NCI-H146 treated with DMSO at 0.1 percent for 48 hours (cell line): ENCODE measurements at regions not wholly inside any gene's neighbourhood (a gene's known extent, or its start where the extent isn't known, plus 50 kb on each side); places are given as distances from the start of the nearest gene placed in this dataset.
A peak's percentile ranks its signal among the peaks of the same experiment; 100 is the strongest.

ENCODE experiments used
- DNase-seq: peaks from one replicate; lab custom pipeline; 2025; ENCODE audit not compliant: unreplicated experiment; lab: John Stamatoyannopoulos, UW

DNA sequence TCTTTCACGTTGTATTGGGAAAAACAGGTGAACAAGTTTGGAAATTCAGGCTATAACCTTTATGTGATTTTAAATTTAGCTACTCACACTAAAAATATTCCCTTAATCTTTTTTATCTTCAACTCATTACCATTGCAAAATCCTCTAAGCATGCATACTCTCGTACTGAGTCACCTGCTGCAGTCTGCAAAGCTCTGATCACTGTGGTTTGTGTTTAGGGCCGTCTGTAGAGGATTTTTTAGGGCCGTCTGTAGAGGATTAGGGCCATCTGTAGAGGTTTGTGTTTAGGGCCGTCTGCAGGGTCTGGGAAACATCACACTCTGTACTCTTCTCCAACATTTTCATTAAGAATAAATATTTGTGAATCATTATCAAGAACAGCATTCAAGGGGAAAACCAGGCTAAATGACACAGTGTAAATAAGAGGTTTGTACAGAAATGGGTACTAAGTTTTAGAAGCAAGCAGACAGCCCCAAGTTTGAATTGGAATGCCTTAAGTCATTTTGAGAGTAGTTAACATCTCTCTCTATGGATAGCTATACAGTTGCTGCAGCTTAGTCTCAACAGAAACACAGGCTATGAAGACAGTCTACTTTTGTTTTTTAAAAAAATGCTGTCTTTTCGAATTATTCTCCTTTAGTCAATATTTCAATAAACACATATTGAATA lies 155.0 kb upstream of the TSLP start:
- DNase-seq, result no peak

DNA sequence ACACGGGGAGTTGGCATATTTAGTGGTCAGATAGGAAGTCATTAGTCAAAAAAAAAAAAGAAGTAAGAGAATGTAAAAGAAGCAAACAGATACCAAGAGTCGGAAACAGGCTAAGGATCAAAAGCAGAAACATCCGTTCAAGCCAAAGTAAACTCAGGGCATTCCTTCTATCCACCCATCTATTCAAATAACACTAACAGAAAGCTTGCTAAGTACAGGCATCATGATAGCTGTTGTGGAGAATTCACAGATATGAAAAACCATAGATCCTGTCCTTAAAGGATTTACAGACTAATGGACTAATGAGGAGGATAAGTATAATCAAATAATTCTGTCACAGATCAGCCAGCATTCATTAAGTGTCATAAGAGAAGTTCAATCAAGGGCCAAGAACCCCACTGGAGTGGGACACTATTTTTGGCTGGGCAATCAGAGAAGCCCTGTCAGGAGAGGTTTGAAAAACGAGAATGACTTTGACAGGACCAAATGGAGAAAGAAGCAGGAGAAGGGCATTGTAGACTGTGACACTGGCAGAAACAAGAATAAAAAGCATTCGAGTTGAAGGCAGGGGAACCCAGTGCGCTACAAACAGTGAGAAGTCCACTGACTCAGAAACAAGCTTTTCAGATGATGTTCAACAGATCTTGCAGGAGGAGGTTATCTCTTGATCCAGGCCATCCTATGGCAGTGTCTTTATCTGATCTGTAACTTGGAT lies 154.2 kb upstream of the TSLP start:
- no peak for DNase-seq

DNA sequence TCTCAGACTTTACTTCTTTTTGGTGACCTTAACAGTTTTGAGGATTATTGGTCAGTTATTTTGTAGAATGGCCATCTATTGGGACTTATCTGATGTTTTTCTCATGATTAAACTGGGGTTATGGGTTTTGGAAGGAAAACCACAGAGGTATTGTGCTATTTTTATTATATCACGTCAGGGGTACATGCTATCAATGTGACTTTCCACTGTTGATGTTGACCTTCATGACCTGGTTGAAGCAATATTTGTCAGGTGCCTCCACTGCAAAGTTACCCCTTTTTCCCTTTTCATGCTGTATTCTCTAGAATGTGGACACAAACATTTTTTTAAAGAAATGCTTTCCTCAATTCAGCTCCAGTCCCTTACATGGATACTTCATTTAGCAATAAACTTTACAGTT lies 152.8 kb upstream of the TSLP start:
- no peak for DNase-seq

DNA sequence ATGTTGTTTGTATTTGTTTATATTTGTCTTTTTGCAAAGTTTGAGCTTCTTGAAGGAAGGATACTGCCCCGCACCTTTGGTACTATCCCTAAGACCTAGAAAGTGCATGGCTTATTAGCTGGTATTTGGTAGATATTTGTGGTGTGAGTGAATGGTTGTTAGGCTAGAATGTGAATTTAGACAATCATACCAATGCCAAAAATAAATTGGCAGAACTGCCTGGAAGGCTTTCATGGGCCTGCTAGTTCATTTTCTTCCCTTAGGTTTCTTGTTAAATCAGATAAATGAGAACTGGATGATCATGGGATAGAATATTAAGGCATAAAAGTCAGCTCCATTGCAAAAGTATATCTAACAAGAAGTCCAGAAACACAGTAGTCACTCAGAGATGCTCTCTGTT lies 147.5 kb upstream of the TSLP start:
- no peak for DNase-seq

DNA sequence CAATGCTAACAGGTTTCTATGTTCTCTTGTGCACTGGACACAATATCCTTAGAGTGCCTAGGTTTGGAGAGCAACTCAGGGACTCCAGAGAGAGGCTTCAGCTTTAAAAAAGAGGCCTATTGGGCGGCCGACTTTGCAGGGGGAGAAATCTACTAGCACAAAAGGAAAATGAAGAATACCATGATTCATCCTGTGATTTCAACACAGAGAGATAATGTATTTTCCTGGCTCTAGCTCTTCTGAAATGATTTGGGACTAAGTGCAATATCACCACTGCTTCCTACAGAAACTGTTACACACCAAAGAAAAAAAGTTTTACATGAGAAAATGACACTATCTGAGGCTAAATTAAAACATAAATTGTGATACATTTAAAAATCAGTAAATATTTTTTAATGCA lies 146.1 kb upstream of the TSLP start:
- no peak for DNase-seq

DNA sequence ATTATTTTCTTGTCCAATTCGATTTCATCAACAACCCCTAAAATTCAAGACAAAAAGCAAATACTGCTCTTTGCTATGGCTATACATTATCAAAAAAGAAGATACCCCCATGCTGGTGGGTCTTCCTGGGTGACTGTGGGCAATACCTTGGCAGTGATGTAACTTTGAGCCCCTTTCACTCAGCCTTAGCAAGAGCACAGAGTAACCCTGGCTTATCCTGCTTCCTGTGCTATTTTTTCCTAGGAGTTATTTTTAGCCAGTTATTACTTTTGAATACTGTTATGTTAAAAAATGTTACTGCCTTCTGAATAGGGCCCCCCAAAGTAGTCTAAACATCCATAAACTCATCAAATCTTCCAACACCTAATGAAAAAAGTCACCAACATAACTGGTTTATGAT lies 145.6 kb upstream of the TSLP start:
- DNase-seq, result no peak

DNA sequence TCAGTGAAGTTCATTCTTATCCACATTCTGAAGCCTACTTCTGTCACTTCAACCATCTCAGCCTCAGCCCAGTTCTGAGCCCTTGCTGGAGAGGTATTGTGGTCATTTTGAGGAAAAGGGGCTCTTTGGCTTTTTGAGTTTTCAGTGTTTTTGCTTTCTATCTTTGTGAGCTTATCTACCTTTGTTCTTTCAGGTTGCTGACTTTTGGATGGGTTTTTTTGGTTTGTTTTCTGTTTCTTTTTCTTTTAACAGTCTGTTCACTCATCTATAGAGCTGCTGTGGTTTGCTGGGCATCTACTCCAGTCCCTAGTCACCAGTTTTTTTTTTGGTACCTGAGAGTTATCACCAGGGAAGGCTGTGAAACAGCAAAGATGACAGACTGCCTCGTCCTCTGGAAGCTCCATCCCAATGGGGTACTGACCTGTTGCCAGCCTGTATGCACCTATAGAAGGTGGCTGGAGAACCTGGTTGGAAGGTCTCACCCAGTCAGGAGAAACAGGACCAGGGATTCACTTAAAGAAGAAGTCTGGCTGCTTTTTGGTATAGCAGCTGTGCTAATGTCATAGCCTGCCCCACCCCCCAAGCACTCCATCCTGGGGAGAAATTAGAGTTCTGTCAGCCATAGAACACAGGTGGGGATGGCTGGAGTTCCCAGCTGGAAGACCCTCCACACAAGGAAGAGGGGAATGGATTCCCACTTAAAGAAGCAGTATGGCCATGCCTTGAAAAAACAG lies 138.6 kb upstream of the TSLP start:
- DNase-seq, result no peak

DNA sequence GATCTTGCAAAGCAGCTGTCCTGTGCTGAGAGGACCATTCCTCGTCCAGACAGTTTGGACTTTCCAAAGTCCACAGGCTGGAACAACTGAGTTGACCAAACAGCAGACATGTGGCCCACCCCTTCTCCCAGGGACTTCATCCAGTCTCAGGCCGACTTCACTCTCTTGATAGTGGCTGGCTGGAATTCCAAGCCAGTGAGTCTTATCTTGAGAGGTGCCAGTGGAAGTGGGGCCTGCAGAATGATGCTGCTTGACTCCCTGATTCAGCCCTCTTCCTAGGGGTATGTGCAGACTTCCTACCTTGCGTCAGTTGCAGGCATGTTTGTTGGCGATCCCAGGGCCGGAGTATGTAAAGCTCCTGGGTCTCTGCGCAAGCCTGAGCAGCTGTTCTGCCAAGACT lies 131.4 kb upstream of the TSLP start:
- no peak for DNase-seq

DNA sequence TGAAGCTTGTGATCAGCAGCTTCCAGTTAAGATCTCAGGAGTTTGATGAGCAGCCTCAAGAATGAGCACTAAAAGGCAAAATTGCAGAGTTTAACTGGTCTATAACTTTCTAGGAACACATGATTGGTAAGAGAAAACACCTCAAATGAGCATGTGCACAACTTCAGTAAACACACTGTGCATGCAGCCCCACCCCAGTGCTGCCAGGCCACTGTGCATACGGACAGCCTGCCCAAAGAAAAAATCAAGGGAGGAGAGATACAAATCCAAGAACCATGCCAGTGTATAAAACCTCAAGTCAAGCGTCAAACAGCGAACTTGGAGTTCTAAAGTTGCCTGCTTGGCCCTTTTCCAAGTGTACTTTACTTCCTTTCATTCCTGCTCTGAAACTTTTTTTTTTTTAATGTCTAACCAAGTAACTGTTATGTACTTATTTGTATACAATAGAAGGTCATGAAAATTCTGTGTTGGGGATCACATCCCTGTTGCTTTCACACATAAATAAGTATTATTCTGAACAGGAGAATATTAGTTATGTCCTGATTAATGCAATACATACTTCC lies 125.6 kb upstream of the TSLP start:
- DNase-seq, result no peak

DNA sequence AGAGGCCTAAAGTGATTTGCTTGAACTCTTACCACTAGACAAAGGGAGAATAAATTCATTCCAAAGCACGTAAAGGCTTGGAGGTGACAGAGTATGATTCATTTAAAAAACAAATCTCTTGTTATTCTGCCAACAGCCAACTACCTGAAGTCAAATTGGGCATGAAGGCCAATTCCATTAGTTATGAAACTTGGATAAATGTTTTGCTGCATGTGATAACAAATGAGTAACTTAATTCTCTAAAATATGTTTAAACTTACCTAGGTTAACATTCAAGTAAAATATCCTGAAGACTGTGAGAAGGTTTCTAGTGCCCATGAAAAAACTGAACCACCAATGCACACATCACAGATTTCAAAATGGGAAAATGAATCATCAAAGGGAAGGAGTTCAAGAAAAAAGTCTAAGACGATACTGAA lies 120.1 kb upstream of the TSLP start:
- DNase-seq, result no peak

DNA sequence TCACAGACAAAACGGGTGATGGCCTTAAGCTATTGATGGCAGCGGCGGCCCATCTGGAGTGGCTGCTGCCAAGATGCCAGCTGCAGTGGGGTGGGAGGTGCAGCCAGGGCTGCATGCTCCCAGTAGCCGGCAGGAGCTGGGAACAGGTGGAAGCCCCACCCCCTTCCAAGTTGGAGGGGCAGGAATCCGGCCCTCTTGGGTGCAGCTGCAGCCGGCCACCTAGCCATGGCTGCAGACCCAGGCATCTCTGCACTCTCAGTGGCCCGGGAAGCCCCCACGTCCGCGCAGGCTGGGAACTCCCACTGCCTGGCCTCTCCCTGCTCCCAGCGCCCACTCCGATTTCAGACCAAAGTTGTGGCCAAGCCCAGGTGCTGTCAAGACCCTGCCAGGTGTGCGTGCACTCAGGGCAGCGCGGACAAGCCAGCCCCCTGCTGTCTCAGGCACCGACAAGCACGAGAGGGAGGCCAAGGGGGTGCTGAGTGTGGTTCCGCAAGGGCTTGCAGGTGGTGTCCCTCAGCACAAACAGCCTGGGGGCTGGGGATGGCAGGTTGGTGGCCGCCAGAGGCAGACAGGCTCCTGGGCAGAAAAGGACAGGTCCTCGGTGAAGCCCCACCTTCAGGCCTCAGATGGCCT lies 115.1 kb upstream of the TSLP start:
- DNase-seq, result peak; percentile 6

DNA sequence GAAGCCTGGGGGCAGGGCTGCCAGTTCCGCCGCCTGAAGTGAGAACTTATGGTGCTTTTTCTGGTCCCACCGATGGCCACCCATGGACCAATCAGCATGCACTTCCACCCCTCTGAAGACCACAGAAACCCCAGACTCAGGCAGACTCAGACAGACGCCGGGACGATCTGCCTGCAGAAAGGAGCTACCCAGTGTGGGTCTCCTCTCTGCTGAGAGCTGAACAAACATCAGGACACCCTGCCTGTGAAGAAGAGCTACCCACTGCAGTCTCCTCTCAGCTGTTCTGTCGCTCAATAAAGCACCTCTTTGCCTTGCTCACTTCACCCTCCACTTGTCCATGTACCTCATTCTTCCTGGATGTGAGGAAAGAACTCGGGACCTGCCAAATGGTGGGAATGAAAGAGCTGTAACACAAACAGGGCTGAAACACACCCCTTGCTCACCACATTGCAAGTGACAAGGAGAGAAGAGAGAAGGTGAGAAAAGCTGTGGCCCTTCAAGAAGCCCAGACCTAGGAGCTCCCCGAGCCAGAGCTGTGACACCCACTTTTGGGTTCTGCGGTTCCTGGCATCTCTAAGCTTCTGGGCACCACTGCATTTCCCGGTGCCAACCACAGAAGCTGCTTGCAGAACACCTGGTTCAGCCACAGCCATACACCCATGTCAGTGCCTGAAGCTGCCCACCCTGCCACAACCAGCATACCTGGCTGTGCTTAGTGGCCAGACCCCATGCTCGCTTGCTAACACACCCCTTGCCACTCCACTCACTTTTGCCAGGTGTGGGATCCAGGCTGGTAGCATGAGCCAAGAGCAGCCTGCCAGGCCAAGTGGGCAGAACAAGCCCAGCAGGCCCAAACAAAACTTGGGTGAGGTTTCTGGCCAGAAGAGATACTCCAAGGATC lies 114.3 kb upstream of the TSLP start:
- DNase-seq, result no peak

DNA sequence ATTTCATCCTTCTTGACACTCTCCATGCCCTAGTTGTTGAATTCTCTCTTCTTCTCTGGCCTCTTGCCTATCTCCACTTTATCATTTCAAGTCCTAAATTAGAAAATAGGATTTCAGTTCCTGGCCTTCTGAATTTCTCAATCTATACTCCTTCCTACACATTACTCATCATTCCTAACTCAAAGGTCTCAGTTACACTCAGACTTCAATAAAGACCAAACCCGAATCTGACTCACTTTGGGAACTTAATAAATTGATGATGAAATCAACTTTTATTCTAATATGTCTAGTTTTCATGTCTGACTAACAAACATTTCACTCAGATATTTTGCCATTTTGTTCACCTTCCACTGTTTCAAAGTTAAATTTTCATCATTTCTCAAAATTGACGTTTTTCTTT lies 113.6 kb upstream of the TSLP start:
- DNase-seq, result no peak

DNA sequence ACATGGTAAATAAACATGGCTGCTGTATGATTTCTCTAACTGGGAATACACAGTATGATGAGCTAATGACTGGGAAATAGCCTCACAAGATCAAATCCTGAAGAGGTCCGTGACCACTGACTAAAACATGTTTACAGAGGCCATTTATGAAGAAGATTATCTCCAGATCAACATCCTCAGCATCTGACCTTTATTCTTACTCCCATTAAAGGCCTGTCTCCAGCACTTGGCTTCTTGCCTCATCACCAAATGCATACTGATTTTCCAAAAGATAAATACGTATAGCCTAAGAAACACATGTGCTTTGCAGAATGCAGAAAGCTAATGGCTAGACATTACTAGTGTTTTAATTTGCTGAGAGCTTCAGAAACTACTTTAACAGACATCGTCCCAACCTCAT lies 108.0 kb upstream of the TSLP start:
- DNase-seq, result no peak

DNA sequence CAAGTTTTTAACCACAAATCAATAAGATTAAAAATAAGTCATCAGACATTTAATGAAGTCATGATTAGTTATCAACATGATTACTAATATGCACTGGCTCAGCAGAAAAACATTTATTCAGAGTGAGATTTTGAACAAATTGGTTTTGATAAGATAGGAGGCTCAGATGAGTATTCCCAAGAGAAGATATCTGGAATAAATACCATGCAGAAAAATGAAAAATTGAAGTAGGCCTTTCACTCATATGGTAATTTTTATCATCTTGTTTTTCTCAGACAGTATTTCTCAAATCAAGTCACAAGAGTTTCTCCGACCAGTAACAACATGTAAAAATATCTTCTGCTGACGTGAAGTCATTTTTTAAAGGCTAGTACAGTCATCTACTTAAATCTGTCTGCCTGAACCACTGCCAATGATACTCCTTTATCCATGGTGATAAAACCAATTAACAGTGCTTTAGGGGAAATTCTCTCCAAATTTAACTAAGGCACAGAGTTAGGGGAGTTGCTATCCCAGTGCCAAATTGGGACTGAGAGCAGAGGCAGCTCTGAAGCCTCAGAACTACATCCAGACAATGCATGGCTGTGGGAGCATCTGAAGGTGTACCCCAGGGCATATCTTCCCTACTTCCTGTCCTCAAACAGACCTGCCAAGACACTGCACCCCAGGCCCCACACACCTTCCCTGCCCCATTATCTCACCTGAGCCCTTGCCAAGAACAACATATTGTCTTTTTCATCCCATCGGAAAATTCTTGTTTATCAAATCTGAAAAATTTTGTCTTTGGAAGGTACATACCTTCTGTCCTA lies 105.5 kb upstream of the TSLP start:
- no peak for DNase-seq

DNA sequence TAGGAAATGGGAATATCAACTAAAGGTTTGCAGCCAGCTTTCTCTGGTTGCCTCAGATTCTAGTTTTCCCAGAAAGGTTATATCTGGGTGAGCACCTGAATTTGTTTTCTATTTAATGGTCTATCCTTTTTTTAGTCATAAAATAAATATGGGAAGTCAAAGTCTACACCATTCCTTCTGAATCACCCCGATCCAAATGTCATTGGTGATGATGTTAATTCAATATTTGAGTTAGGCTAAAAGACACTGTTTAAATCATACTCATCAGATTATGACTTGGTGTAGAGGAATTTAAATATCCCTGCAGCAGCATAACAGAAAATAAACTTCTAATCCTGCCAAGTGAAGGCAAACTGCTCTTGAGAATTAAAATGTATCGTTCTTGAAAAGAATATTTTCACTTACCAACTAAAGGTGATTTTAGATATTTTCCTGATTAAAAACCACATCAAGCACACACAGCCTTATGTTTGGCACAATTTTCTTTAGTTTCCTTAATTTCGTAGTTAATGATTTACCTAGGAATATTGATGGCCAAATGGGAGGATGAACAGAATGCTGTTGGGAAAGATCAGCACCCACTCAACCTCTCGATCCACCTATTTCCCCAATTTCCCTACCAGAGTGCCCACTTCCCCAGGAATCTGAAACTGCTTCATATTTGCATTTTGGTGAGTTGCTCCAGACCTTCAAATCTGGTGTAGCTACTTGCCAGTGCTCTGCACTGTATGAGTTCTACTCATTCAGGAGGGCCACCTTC lies 103.1 kb upstream of the TSLP start:
- DNase-seq, result no peak

DNA sequence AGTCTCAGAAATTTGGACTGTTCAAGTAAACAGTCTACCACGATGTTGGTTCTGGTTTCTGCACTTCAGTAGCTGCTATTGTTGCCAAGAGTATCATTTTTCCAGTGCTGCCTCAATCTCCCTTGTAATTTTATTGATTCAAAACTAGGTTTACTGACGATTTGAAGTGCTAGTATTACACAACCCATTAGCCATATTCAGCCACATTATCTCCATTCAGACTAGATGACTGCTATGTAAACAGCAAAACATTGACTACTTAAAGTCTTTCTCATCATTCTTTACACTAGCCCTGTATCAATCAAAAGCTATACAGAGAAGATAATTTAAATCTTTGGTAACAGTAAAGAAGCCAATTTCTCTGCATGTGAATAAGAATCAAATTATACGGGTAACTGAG lies 102.0 kb upstream of the TSLP start:
- DNase-seq, result no peak

DNA sequence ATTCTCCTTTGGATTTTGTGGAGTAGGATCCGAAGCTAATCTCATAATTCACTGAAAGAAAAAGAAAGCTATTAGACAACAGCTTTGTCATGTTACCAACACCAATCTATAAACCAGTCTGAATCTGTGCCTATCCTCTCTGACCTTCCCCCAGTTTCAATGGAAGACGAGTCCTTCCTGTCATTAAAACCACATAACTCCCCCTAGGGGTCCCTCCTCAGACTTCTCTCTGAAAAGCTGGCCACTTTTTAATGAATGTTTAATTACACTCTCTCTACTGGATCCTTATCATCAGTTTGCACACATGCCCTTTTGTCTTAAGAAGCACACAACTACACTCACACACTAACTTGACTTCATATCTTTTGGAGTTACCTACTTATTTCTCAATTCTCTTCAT lies 98.0 kb upstream of the TSLP start:
- DNase-seq, result no peak

DNA sequence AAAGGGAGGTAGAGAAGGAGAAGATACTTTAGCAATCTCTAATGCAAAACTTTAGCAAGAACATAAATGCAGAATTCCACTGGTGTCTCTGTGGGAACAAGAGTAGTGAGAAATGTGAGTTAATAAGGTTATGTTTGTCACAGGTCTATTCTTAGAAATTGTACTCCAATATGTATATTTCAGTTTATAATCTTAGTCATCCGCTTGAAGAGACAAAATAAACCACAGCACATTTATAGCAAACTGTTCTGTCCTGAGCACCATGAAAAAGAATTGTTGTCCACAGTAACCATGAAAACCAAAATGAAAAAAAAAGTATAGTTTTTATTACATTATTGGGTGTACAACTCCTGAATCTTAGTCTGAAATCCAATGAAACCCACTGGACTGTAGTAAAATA lies 93.6 kb upstream of the TSLP start:
- no peak for DNase-seq
